HEK293 (cell line): ENCODE measurements at regions not wholly inside any gene's neighbourhood (a gene's known extent, or its start where the extent isn't known, plus 50 kb on each side); places are given as distances from the start of the nearest gene placed in this dataset.

Experiments
- CTCF ChIA-PET: fragments of 350-600 bp; formaldehyde crosslinking; extraction: SDS; loops from one replicate; lab custom pipeline; 2021; ENCODE audit warnings: antibody characterized with exemption; lab: Yijun Ruan, JAX
- POLR2A ChIA-PET: fragments of 300-600 bp; formaldehyde crosslinking; extraction: SDS; loops from one replicate; lab custom pipeline; 2020; ENCODE audit warnings: antibody characterized with exemption, inconsistent platforms; lab: Yijun Ruan, JAX
- H3K27ac ChIP-seq: fragments of 200-500 bp; sonication (Bioruptor generic); 2 replicates; pipeline ENCODE4 v1.5.1; 2014; ENCODE audit warnings: low read depth, low read length, control low read depth, inconsistent platforms; ENCODE audit errors: extremely low read depth
- H3K36me3 ChIP-seq, 2 experiments: fragments of 200-500 bp in 1 of 2; sonication (Bioruptor generic) in 1 of 2; 1 replicate in 1 of 2; 2 replicates in 1 of 2; pipeline ENCODE4 v1.5.1; 2014 to 2017; ENCODE audit warnings: inconsistent platforms in 2 of 2, low read length in 2 of 2; ENCODE audit not compliant: control insufficient read depth in 2 of 2, insufficient read depth in 1 of 2
- H3K4me1 ChIP-seq: fragments of 200-500 bp; sonication (Bioruptor generic); 2 replicates; pipeline ENCODE4 v1.5.1; 2014; ENCODE audit warnings: mild to moderate bottlenecking, low read length, inconsistent platforms; ENCODE audit not compliant: control insufficient read depth, insufficient read depth
- H3K4me3 ChIP-seq: 2 replicates; pipeline ENCODE4 v1.5.1; 2011; ENCODE audit warnings: low read depth, mild to moderate bottlenecking, control low read depth, low read length, moderate library complexity
- H3K9me3 ChIP-seq: fragments of 200-500 bp; sonication (Bioruptor generic); 2 replicates; pipeline ENCODE4 v1.5.1; 2014; ENCODE audit warnings: low read depth, low read length, inconsistent platforms; ENCODE audit not compliant: control insufficient read depth, insufficient read depth
- ATF2 ChIP-seq: fragments of 450-650 bp; formaldehyde crosslinking; IDR thresholded peaks from 2 replicates; pipeline ENCODE4 v1.5.1; 2016; ENCODE audit warnings: missing biosample characterization, missing genetic modification characterization, low read depth
- GLIS1 ChIP-seq: fragments of 450-650 bp; formaldehyde crosslinking; IDR thresholded peaks from 2 replicates; pipeline ENCODE4 v1.5.1; 2016; ENCODE audit warnings: missing biosample characterization, missing genetic modification characterization
- HOXD13 ChIP-seq: sonication (generic); formaldehyde crosslinking; IDR thresholded peaks from 2 replicates; pipeline ENCODE4 v1.8.0; 2022; ENCODE audit warnings: missing genetic modification reagents, borderline replicate concordance
- PRDM10 ChIP-seq: fragments of 450-650 bp; formaldehyde crosslinking; IDR thresholded peaks from 2 replicates; pipeline ENCODE4 v1.5.1; 2016; ENCODE audit warnings: missing biosample characterization, missing genetic modification characterization
- ZBTB17 ChIP-seq: fragments of 450-650 bp; formaldehyde crosslinking; IDR thresholded peaks from 2 replicates; pipeline ENCODE4 v1.5.1; 2016; ENCODE audit warnings: missing biosample characterization, missing genetic modification characterization
- ZNF16 ChIP-seq: fragments of 450-650 bp; formaldehyde crosslinking; IDR thresholded peaks from 2 replicates; pipeline ENCODE4 v1.5.1; 2016; ENCODE audit warnings: low read depth, missing biosample characterization, missing genetic modification characterization
- ZNF18 ChIP-seq: fragments of 450-650 bp; formaldehyde crosslinking; IDR thresholded peaks from 2 replicates; pipeline ENCODE4 v1.5.1; 2016; ENCODE audit warnings: missing biosample characterization, missing genetic modification characterization
- ZNF239 ChIP-seq: fragments of 450-650 bp; formaldehyde crosslinking; IDR thresholded peaks from 2 replicates; pipeline ENCODE4 v1.5.1; 2016; ENCODE audit warnings: missing biosample characterization, missing genetic modification characterization
- ZNF274 ChIP-seq, 2 experiments: fragments of 200-500 bp in 1 of 2; fragments of 450-650 bp in 1 of 2; sonication (Bioruptor generic) in 1 of 2; formaldehyde crosslinking in 1 of 2; IDR thresholded peaks; 2 replicates each; pipeline versions ENCODE4 v1.5.1 to v1.6.1; 2014 to 2016; ENCODE audit warnings: borderline replicate concordance in 1 of 2, inconsistent platforms in 1 of 2, low read length in 1 of 2, missing biosample characterization in 1 of 2, missing genetic modification characterization in 1 of 2
- ZNF426 ChIP-seq: fragments of 450-650 bp; formaldehyde crosslinking; IDR thresholded peaks from 2 replicates; pipeline ENCODE4 v1.5.1; 2017; ENCODE audit warnings: missing biosample characterization, missing genetic modification characterization, mild to moderate bottlenecking, inconsistent platforms, moderate library complexity
- ZNF510 ChIP-seq: fragments of 450-650 bp; formaldehyde crosslinking; IDR thresholded peaks from 2 replicates; pipeline ENCODE4 v1.5.1; 2018; ENCODE audit warnings: mild to moderate bottlenecking, missing genetic modification characterization, missing biosample characterization; ENCODE audit not compliant: insufficient replicate concordance
- ZNF521 ChIP-seq: fragments of 450-650 bp; formaldehyde crosslinking; IDR thresholded peaks from 2 replicates; pipeline ENCODE4 v1.5.1; 2017; ENCODE audit warnings: missing biosample characterization, mild to moderate bottlenecking, missing genetic modification characterization
- ZNF548 ChIP-seq: fragments of 450-650 bp; formaldehyde crosslinking; IDR thresholded peaks from 2 replicates; pipeline ENCODE4 v1.5.1; 2016; ENCODE audit warnings: missing biosample characterization, missing genetic modification characterization
- ZNF560 ChIP-seq: fragments of 450-650 bp; formaldehyde crosslinking; IDR thresholded peaks from 2 replicates; pipeline ENCODE4 v1.5.1; 2017; ENCODE audit warnings: missing biosample characterization, missing genetic modification characterization, borderline replicate concordance
- ZNF660 ChIP-seq: fragments of 450-650 bp; IDR thresholded peaks from 2 replicates; pipeline ENCODE4 v1.5.1; 2018; ENCODE audit warnings: missing biosample characterization, mild to moderate bottlenecking, missing genetic modification characterization
- ZNF837 ChIP-seq: fragments of 450-650 bp; formaldehyde crosslinking; IDR thresholded peaks from 2 replicates; pipeline ENCODE4 v1.5.1; 2016; ENCODE audit warnings: missing biosample characterization, missing genetic modification characterization
- ZSCAN4 ChIP-seq: fragments of 450-650 bp; formaldehyde crosslinking; IDR thresholded peaks from 2 replicates; pipeline ENCODE4 v1.5.1; 2017; ENCODE audit warnings: missing biosample characterization, missing genetic modification characterization
- TF ChIP-seq, protein P1 (sequence below): fragments of 450-650 bp; formaldehyde crosslinking; IDR thresholded peaks from 2 replicates; pipeline ENCODE4 v1.5.1; 2016; ENCODE audit warnings: missing biosample characterization, missing genetic modification characterization
- TF ChIP-seq, protein P2 (sequence below): fragments of 450-650 bp; formaldehyde crosslinking; IDR thresholded peaks from 2 replicates; pipeline ENCODE4 v1.5.1; 2016; ENCODE audit warnings: missing biosample characterization, missing genetic modification characterization

DNA sequence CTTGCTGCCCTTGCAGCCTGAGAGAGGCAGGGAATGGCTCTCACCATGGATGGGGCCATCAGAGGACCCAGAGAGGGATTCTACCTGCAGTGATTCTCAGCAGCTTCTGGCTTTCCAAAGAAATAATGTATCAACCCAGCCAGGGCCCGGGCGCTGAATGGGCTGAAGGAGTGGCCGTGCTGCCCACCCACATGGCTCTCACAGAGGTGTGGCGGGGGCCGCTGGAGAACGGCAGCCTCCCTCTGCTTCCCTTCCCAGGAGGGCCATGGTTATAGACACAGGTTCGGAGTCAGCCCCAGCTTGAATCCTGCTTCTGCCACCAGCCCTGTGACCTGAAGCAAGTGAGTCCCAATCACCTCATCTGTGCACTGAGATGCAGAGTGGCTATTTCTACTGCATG lies 82.7 kb downstream of the THAP12 start:
- H3K4me3 ChIP-seq = no peak overlapping the region
- H3K4me1 ChIP-seq = no peaks in the 10 kb centered on the region
- no peak for TF ChIP-seq PRDM10 (tag by site-specific recombination)
- no peak for TF ChIP-seq ZNF521 (tag by site-specific recombination)
- TF ChIP-seq ZSCAN4 (tag by site-specific recombination) = no peak
- no peak for TF ChIP-seq ZNF548 (tag by site-specific recombination)
- TF ChIP-seq HOXD13 (CRISPR knock-in tag) = no peak
- TF ChIP-seq ZNF239 = no peak
- no peak for TF ChIP-seq ZNF16 (tag by site-specific recombination)
- no peak for TF ChIP-seq ZNF660 (tag by site-specific recombination)
- no peak for TF ChIP-seq ZNF426 (tag by site-specific recombination)
- TF ChIP-seq ZBTB17 (tag by site-specific recombination) = no peak
- no peak for TF ChIP-seq ZNF837 (tag by site-specific recombination)
- TF ChIP-seq, protein P1, sequence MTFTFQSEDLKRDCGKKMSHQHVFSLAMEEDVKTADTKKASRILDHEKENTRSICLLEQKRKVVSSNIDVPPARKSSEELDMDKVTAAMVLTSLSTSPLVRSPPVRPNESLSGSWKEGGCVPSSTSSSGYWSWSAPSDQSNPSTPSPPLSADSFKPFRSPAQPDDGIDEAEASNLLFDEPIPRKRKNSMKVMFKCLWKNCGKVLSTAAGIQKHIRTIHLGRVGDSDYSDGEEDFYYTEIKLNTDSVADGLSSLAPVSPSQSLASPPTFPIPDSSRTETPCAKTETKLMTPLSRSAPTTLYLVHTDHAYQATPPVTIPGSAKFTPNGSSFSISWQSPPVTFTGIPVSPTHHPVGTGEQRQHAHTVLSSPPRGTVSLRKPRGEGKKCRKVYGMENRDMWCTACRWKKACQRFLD (tag by site-specific recombination) = no peak
- TF ChIP-seq ATF2 (tag by site-specific recombination) = no peak
- TF ChIP-seq, protein P2, sequence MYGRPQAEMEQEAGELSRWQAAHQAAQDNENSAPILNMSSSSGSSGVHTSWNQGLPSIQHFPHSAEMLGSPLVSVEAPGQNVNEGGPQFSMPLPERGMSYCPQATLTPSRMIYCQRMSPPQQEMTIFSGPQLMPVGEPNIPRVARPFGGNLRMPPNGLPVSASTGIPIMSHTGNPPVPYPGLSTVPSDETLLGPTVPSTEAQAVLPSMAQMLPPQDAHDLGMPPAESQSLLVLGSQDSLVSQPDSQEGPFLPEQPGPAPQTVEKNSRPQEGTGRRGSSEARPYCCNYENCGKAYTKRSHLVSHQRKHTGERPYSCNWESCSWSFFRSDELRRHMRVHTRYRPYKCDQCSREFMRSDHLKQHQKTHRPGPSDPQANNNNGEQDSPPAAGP (tag by site-specific recombination) = no peak
- no peak for TF ChIP-seq ZNF274 (IDR thresholded peaks at IDR 0.05; ENCODE audit: low read length)
- TF ChIP-seq ZNF274 (tag by site-specific recombination; IDR thresholded peaks at IDR 0.05; ENCODE audit: borderline replicate concordance) = no peak
- no peak for TF ChIP-seq ZNF18
- no peak for TF ChIP-seq ZNF510 (tag by site-specific recombination)
- no peak for TF ChIP-seq GLIS1
- no peak for TF ChIP-seq ZNF560
- ChIA-PET POLR2A (no interaction called here), CTCF (interaction anchor here (0.8 kb wide), 1 partner anchor 21 kb away, joined by 3 read pairs; no protein-coding TSS in a partner anchor)
- H3K36me3 ChIP-seq = no peaks in the 10 kb centered on the region
- H3K27ac ChIP-seq = no peak overlapping the region
- no peaks in the 10 kb centered on the region for H3K9me3 ChIP-seq
